H1 (cell line): ENCODE measurements at regions not wholly inside any gene's neighbourhood (a gene's known extent, or its start where the extent isn't known, plus 50 kb on each side); places are given as distances from the start of the nearest gene placed in this dataset.

ENCODE experiments used
- CTCF ChIA-PET: fragments of 300-600 bp; sonication (Branson Sonifier 250); formaldehyde crosslinking; loops from one replicate; lab custom pipeline; 2021; ENCODE audit not compliant: partially characterized antibody; lab: Charles Lee
- POLR2A ChIA-PET: fragments of 300-600 bp; sonication (Branson Sonifier 250); formaldehyde crosslinking; loops from one replicate; lab custom pipeline; 2021; ENCODE audit warnings: inconsistent platforms; ENCODE audit not compliant: partially characterized antibody; lab: Charles Lee
- DNase-seq, 2 experiments: peaks; one replicate each; pipeline versions ENCODE4 v3.0.0 to v3.0.0-alpha.2; 2010 to 2022; ENCODE audit warnings: low spot score in 2 of 2, low read depth in 1 of 2, mixed read lengths in 1 of 2
- FAIRE-seq: peaks from 2 replicates; lab custom pipeline; 2011; peaks lifted over from hg19 to GRCh38; lab: Jason Lieb, UNC
- H2AFZ ChIP-seq: 2 replicates; pipeline ENCODE4 v1.8.1; 2012; ENCODE audit warnings: low read length, inconsistent platforms
- H2AK5ac ChIP-seq: 2 replicates; pipeline ENCODE4 v1.6.1; 2013; ENCODE audit warnings: low read depth, low read length
- H2BK120ac ChIP-seq: replicated peaks from 2 replicates; pipeline ENCODE3; 2013; ENCODE audit warnings: low read depth, low read length, inconsistent platforms
- H2BK12ac ChIP-seq: 2 replicates; pipeline ENCODE4 v1.6.1; 2013; ENCODE audit warnings: low read depth, low read length
- H2BK15ac ChIP-seq: 2 replicates; pipeline ENCODE4 v1.6.1; 2013; ENCODE audit warnings: low read length
- H2BK20ac ChIP-seq: 2 replicates; pipeline ENCODE4 v1.6.1; 2013; ENCODE audit warnings: low read length
- H2BK5ac ChIP-seq: 2 replicates; pipeline ENCODE4 v1.6.1; 2013; ENCODE audit warnings: low read depth, low read length
- H3K14ac ChIP-seq: 2 replicates; pipeline ENCODE4 v1.6.1; 2013; ENCODE audit warnings: inconsistent platforms; ENCODE audit not compliant: insufficient read length
- H3K18ac ChIP-seq: 2 replicates; pipeline ENCODE4 v1.6.1; 2013; ENCODE audit warnings: low read length; ENCODE audit errors: extremely low read depth
- H3K23ac ChIP-seq: 2 replicates; pipeline ENCODE4 v1.6.1; 2013; ENCODE audit warnings: inconsistent platforms; ENCODE audit not compliant: insufficient read length
- H3K23me2 ChIP-seq: 2 replicates; pipeline ENCODE4 v1.6.1; 2013; ENCODE audit warnings: low read depth, low read length
- H3K27ac ChIP-seq: 2 replicates; pipeline ENCODE4 v1.6.1; 2011; ENCODE audit warnings: low read depth, low read length, inconsistent platforms
- H3K27me3 ChIP-seq, 4 experiments: replicated peaks in 1 of 4; 1 replicate in 1 of 4; 2 replicates in 3 of 4; pipeline versions ENCODE4 v1.6.1 to v1.8.1; 2011 to 2013; ENCODE audit warnings: low read length in 3 of 4, mild to moderate bottlenecking in 3 of 4, inconsistent platforms in 2 of 4, mixed read lengths in 2 of 4, moderate library complexity in 1 of 4; ENCODE audit not compliant: control insufficient read depth in 3 of 4, insufficient read depth in 3 of 4; ENCODE audit errors: extremely low read depth in 1 of 4
- H3K36me3 ChIP-seq, 4 experiments: 2 replicates each; pipeline versions ENCODE4 v1.6.1 to v1.8.1; 2011 to 2013; ENCODE audit warnings: mild to moderate bottlenecking in 4 of 4, low read length in 3 of 4, moderate library complexity in 2 of 4, control low read depth in 1 of 4, inconsistent platforms in 1 of 4; ENCODE audit not compliant: insufficient read depth in 4 of 4, control insufficient read depth in 2 of 4
- H3K4ac ChIP-seq: replicated peaks from 2 replicates; pipeline ENCODE3; 2013; ENCODE audit warnings: low read length, low read depth, mixed read lengths, inconsistent platforms; ENCODE audit not compliant: insufficient read length
- H3K4me1 ChIP-seq, 4 experiments: replicated peaks in 1 of 4; 1 replicate in 1 of 4; 2 replicates in 3 of 4; pipeline versions ENCODE4 v1.6.1 to v1.8.1; 2011 to 2013; ENCODE audit warnings: low read length in 3 of 4, inconsistent platforms in 2 of 4, mixed read lengths in 1 of 4; ENCODE audit not compliant: insufficient read depth in 4 of 4, control insufficient read depth in 3 of 4
- H3K4me2 ChIP-seq, 2 experiments: 2 replicates each; pipeline versions ENCODE4 v1.6.1 to v1.8.1; 2011 to 2013; ENCODE audit warnings: low read depth in 2 of 2, low read length in 2 of 2, control low read depth in 1 of 2, inconsistent platforms in 1 of 2, mild to moderate bottlenecking in 1 of 2; ENCODE audit not compliant: insufficient read depth in 1 of 2
- H3K4me3 ChIP-seq, 4 experiments: fragments of 200-600, 300-600 bp in 1 of 4; sonication (generic), shearing (Covaris generic), sonication (Bioruptor Twin) in 1 of 4; 2 replicates each; pipeline versions ENCODE4 v1.5.1 to v1.8.1; 2011 to 2016; ENCODE audit warnings: low read length in 4 of 4, low read depth in 3 of 4, control low read depth in 2 of 4, inconsistent platforms in 2 of 4, mild to moderate bottlenecking in 2 of 4, mixed read lengths in 1 of 4, moderate library complexity in 1 of 4; ENCODE audit not compliant: insufficient read depth in 2 of 4; ENCODE audit errors: extremely low read depth in 1 of 4
- H3K56ac ChIP-seq: replicated peaks from 2 replicates; pipeline ENCODE3; 2013; ENCODE audit warnings: low read depth, mild to moderate bottlenecking, mixed read lengths, low read length, inconsistent platforms; ENCODE audit not compliant: insufficient read length
- H3K79me1 ChIP-seq: 2 replicates; pipeline ENCODE4 v1.6.1; 2013; ENCODE audit warnings: low read depth, low read length, control low read depth
- H3K79me2 ChIP-seq, 2 experiments: 2 replicates each; pipeline versions ENCODE4 v1.6.1 to v1.8.1; 2012 to 2013; ENCODE audit warnings: low read length in 2 of 2, mild to moderate bottlenecking in 2 of 2, inconsistent platforms in 1 of 2; ENCODE audit not compliant: insufficient read depth in 2 of 2, control insufficient read depth in 1 of 2
- H3K9ac ChIP-seq, 4 experiments: replicated peaks in 1 of 4; 1 replicate in 1 of 4; 2 replicates in 3 of 4; pipeline versions ENCODE4 v1.6.1 to v1.8.1; 2011 to 2013; ENCODE audit warnings: low read depth in 3 of 4, low read length in 3 of 4, control low read depth in 2 of 4, mild to moderate bottlenecking in 2 of 4, moderate library complexity in 2 of 4, inconsistent platforms in 1 of 4; ENCODE audit errors: extremely low read depth in 1 of 4
- H3K9me3 ChIP-seq, 2 experiments: 2 replicates each; pipeline versions ENCODE4 v1.6.1 to v1.8.1; 2012 to 2013; ENCODE audit warnings: mild to moderate bottlenecking in 2 of 2, moderate library complexity in 2 of 2, control low read depth in 1 of 2, inconsistent platforms in 1 of 2, low read depth in 1 of 2, low read length in 1 of 2, mixed read lengths in 1 of 2; ENCODE audit not compliant: insufficient read depth in 2 of 2
- H4K20me1 ChIP-seq, 2 experiments: replicated peaks in 1 of 2; 2 replicates each; pipeline versions ENCODE3 to v1.8.1; 2011 to 2013; ENCODE audit warnings: inconsistent platforms in 2 of 2, low read length in 2 of 2, mild to moderate bottlenecking in 1 of 2; ENCODE audit not compliant: insufficient read depth in 2 of 2, control insufficient read depth in 1 of 2
- H4K5ac ChIP-seq: 2 replicates; pipeline ENCODE4 v1.6.1; 2013; ENCODE audit warnings: low read length, low read depth, mixed read lengths, inconsistent platforms; ENCODE audit not compliant: insufficient read length
- H4K8ac ChIP-seq: 2 replicates; pipeline ENCODE4 v1.8.0; 2013; ENCODE audit warnings: mild to moderate bottlenecking, moderate library complexity, low read length, inconsistent platforms; ENCODE audit not compliant: insufficient read depth; ENCODE audit errors: extremely low read depth
- H4K91ac ChIP-seq: replicated peaks from 2 replicates; pipeline ENCODE3; 2013; ENCODE audit warnings: low read length, mixed read lengths, inconsistent platforms; ENCODE audit not compliant: insufficient read length
- BCL11A ChIP-seq, 2 experiments: IDR thresholded peaks; one replicate each; pipeline ENCODE4 v1.6.1; 2011; ENCODE audit warnings: low read depth in 2 of 2, low read length in 2 of 2, mild to moderate bottlenecking in 2 of 2
- CBX8 ChIP-seq: fragments of 300-800, 300-1000 bp; sonication (generic); IDR thresholded peaks from 2 replicates; pipeline ENCODE4 v1.7.1; 2016; ENCODE audit warnings: low read depth, low read length, borderline replicate concordance
- MAX ChIP-seq: IDR thresholded peaks from 2 replicates; pipeline ENCODE4 v1.6.1; 2012; ENCODE audit warnings: inconsistent platforms
- NRF1 ChIP-seq: IDR thresholded peaks from 2 replicates; pipeline ENCODE4 v1.6.1; 2011; ENCODE audit warnings: mild to moderate bottlenecking, low read depth, low read length, improper control_type of control experiment
- RBBP5 ChIP-seq: IDR thresholded peaks from 2 replicates; pipeline ENCODE4 v1.7.1; 2012; ENCODE audit warnings: low read depth, mild to moderate bottlenecking, inconsistent platforms, low read length, moderate library complexity, borderline replicate concordance
- RXRA ChIP-seq: IDR thresholded peaks from 2 replicates; pipeline ENCODE4 v1.6.1; 2011; ENCODE audit warnings: low read depth, mild to moderate bottlenecking, low read length, moderate library complexity; ENCODE audit not compliant: insufficient read depth
- SRF ChIP-seq: IDR thresholded peaks from 2 replicates; pipeline ENCODE4 v1.6.1; 2011; ENCODE audit warnings: mild to moderate bottlenecking, low read depth, low read length, moderate library complexity
- TAF1 ChIP-seq: IDR thresholded peaks from 2 replicates; pipeline ENCODE4 v1.6.1; 2011; ENCODE audit warnings: mild to moderate bottlenecking, low read depth, low read length
- TAF7 ChIP-seq: optimal IDR thresholded peaks from 2 replicates; pipeline ENCODE3; 2011; ENCODE audit warnings: low read depth, mild to moderate bottlenecking, inconsistent platforms, low read length, moderate library complexity, borderline replicate concordance
- TBP ChIP-seq: IDR thresholded peaks from 2 replicates; pipeline ENCODE4 v1.6.1; 2011; ENCODE audit warnings: low read depth, low read length, improper control_type of control experiment
- USF2 ChIP-seq: IDR thresholded peaks from 2 replicates; pipeline ENCODE4 v1.6.1; 2011; ENCODE audit warnings: low read length, improper control_type of control experiment
- WGBS, 2 experiments: shearing (Covaris generic) in 1 of 2; methylation state at CpG; one replicate each; pipeline versions ENCODE4 v1.1.6 to v1.1.7; 2013 to 2015; ENCODE audit warnings: low lambda C conversion rate in 2 of 2, mixed read lengths in 2 of 2, inconsistent platforms in 1 of 2, low coverage in 1 of 2, missing lambda C conversion rate in 1 of 2; ENCODE audit not compliant: insufficient replicate concordance in 2 of 2, insufficient coverage in 1 of 2, insufficient read length in 1 of 2; ENCODE audit errors: extremely low coverage in 1 of 2, missing lambda C conversion rate in 1 of 2; 5-methylcytosine and 5-hydroxymethylcytosine counted together

- H3K23ac ChIP-seq = no peak overlapping the region
- H4K8ac ChIP-seq = no peak overlapping the region
- no peaks in the 10 kb centered on the region for H3K36me3 ChIP-seq
- H2BK15ac ChIP-seq = no peak overlapping the region
- no peak overlapping the region for H2BK5ac ChIP-seq
- FAIRE-seq (no peak), DNase-seq (no peak)
- ChIA-PET CTCF (interaction anchor here (1.2 to 2.1 kb wide), 4 partner anchors 364 to 712 kb away, joined by 5 to 9 read pairs (median 6); no protein-coding TSS in a partner anchor), POLR2A (no interaction called here)
- no peaks in the 10 kb centered on the region for H3K79me1 ChIP-seq
- H3K4me2 ChIP-seq = no peak overlapping the region
- H2AFZ ChIP-seq = no peak overlapping the region
- no peak overlapping the region for H3K27ac ChIP-seq
- H3K4ac ChIP-seq = no peak overlapping the region
- H3K9me3 ChIP-seq = no peaks in the 10 kb centered on the region
- H4K5ac ChIP-seq = no peak overlapping the region
- H3K4me1 ChIP-seq = peaks cover 0 to 2% (median 0%) of the 10 kb centered on the region in 4 experiments; a peak in 2 of 7 replicates
- H3K18ac ChIP-seq = no peak overlapping the region
- no peak overlapping the region for H3K4me3 ChIP-seq
- no peak overlapping the region for H2BK120ac ChIP-seq
- 79% methylated on average over 2 of the region's 2 CpGs; no CpG with 5 or more reads in 1 of the 2 experiments for WGBS, 2 experiments
- H3K23me2 ChIP-seq = no peaks in the 10 kb centered on the region
- H3K27me3 ChIP-seq = no peaks in the 10 kb centered on the region
- H2AK5ac ChIP-seq = no peak overlapping the region
- H3K79me2 ChIP-seq = no peaks in the 10 kb centered on the region
- H3K14ac ChIP-seq = no peak overlapping the region
- H4K20me1 ChIP-seq = no peaks in the 10 kb centered on the region
- H3K56ac ChIP-seq = no peak overlapping the region
- H2BK20ac ChIP-seq = no peak overlapping the region
- H2BK12ac ChIP-seq = no peak overlapping the region
- no peak overlapping the region for H4K91ac ChIP-seq
- H3K9ac ChIP-seq = no peak overlapping the region
- TF ChIP-seq TAF1 = no peak
- TF ChIP-seq BCL11A (IDR thresholded peaks at IDR 0.05; ENCODE audit: low read depth in 2 of 2, low read length in 2 of 2) = no peak
- no peak for TF ChIP-seq TAF7
- TF ChIP-seq NRF1 = no peak
- no peak for TF ChIP-seq TBP
- TF ChIP-seq MAX = no peak
- no peak for TF ChIP-seq RXRA
- no peak for TF ChIP-seq USF2
- TF ChIP-seq CBX8 = no peak
- no peak for TF ChIP-seq SRF
- TF ChIP-seq RBBP5 = no peak
Observed at GRCh38 chr7:84647797-84648757, 453.5 kb upstream of the SEMA3A start.
